Endothelial cell of umbilical vein (primary cell): ENCODE measurements at regions not wholly inside any gene's neighbourhood (a gene's known extent, or its start where the extent isn't known, plus 50 kb on each side); places are given as distances from the start of the nearest gene placed in this dataset.

Experiments used
- BruUV-seq: library from RNA; stranded (reverse); fragments of 400-500 nt; replicated peaks from 2 replicates; lab custom pipeline; 2021; lab: Mats Ljungman, UMichigan
- CTCF ChIA-PET: fragments of 300-600, 350-600 bp; sonication (Branson Sonifier 250); formaldehyde crosslinking; loops from one replicate; lab custom pipeline; 2021; ENCODE audit warnings: antibody characterized with exemption, inconsistent platforms; lab: Charles Lee
- POLR2A ChIA-PET: fragments of 300-600, 350-600 bp; sonication (Branson Sonifier 250); formaldehyde crosslinking; loops from one replicate; lab custom pipeline; 2021; ENCODE audit warnings: antibody characterized with exemption, inconsistent platforms; lab: Charles Lee
- DNase-seq: peaks from one replicate; pipeline ENCODE4 v3.0.0-alpha.2; 2011; ENCODE audit warnings: low read depth, low spot score
- FAIRE-seq: peaks from 2 replicates; lab custom pipeline; 2011; peaks lifted over from hg19 to GRCh38; lab: Jason Lieb, UNC
- H2AFZ ChIP-seq: 2 replicates; pipeline ENCODE4 v1.6.0; 2012; ENCODE audit warnings: low read depth, low read length, control low read depth, inconsistent platforms
- H3K27ac ChIP-seq: 2 replicates; pipeline ENCODE4 v1.5.1; 2011; ENCODE audit warnings: low read depth, mild to moderate bottlenecking, control low read depth, low read length, moderate library complexity; ENCODE audit not compliant: insufficient read depth
- H3K27me3 ChIP-seq, 2 experiments: 2 replicates each; pipeline versions ENCODE4 v1.6.0 to v1.6.1; 2011; ENCODE audit warnings: low read length in 2 of 2, mixed read lengths in 1 of 2; ENCODE audit not compliant: control insufficient read depth in 2 of 2, insufficient read depth in 2 of 2
- H3K36me3 ChIP-seq, 2 experiments: 2 replicates in 1 of 2; 3 replicates in 1 of 2; pipeline ENCODE4 v1.5.1; 2011; ENCODE audit warnings: low read length in 2 of 2, mild to moderate bottlenecking in 1 of 2, moderate library complexity in 1 of 2; ENCODE audit not compliant: control insufficient read depth in 2 of 2, insufficient read depth in 2 of 2; ENCODE audit errors: extremely low read depth in 1 of 2
- H3K4me1 ChIP-seq: 3 replicates; pipeline ENCODE4 v1.5.1; 2011; ENCODE audit warnings: mild to moderate bottlenecking, low read length; ENCODE audit not compliant: control insufficient read depth, insufficient read depth; ENCODE audit errors: extremely low read depth
- H3K4me2 ChIP-seq: 2 replicates; pipeline ENCODE4 v1.6.1; 2011; ENCODE audit warnings: low read length, control low read depth, mixed read lengths; ENCODE audit not compliant: insufficient read depth
- H3K4me3 ChIP-seq, 3 experiments: fragments of 200-600 bp in 1 of 3; sonication (generic), shearing (Covaris generic) in 1 of 3; replicated peaks in 1 of 3; 2 replicates each; pipeline ENCODE4 v1.5.1; 2011 to 2016; ENCODE audit warnings: control low read depth in 3 of 3, low read length in 3 of 3, mild to moderate bottlenecking in 2 of 3, inconsistent platforms in 1 of 3, low read depth in 1 of 3, moderate library complexity in 1 of 3; ENCODE audit not compliant: insufficient read depth in 1 of 3
- H3K79me2 ChIP-seq: 2 replicates; pipeline ENCODE4 v1.6.0; 2012; ENCODE audit warnings: low read length, inconsistent platforms; ENCODE audit not compliant: control insufficient read depth, insufficient read depth
- H3K9ac ChIP-seq: replicated peaks from 2 replicates; pipeline ENCODE3; 2011; ENCODE audit warnings: low read length, control low read depth; ENCODE audit not compliant: insufficient read depth; ENCODE audit errors: extremely low read depth
- H3K9me1 ChIP-seq: replicated peaks from 3 replicates; pipeline ENCODE4 v1.6.0; 2011; ENCODE audit warnings: mild to moderate bottlenecking, low read length; ENCODE audit not compliant: control insufficient read depth, insufficient read depth; ENCODE audit errors: extremely low read depth
- H3K9me3 ChIP-seq: replicated peaks from 2 replicates; pipeline ENCODE4 v1.5.1; 2012; ENCODE audit warnings: low read length, inconsistent platforms; ENCODE audit not compliant: control insufficient read depth, insufficient read depth
- H4K20me1 ChIP-seq: replicated peaks from 2 replicates; pipeline ENCODE3; 2011; ENCODE audit warnings: mild to moderate bottlenecking, low read length; ENCODE audit not compliant: control insufficient read depth, insufficient read depth; ENCODE audit errors: extremely low read depth
- CTCF ChIP-seq, 2 donors: IDR thresholded peaks; 1 replicate in 1 of 2; 2 replicates in 1 of 2; pipeline ENCODE4 v1.5.1; 2011; ENCODE audit warnings: low read length in 2 of 2, mild to moderate bottlenecking in 2 of 2, moderate library complexity in 2 of 2, control low read depth in 1 of 2, inconsistent platforms in 1 of 2, low read depth in 1 of 2; ENCODE audit not compliant: insufficient read depth in 1 of 2; ENCODE audit errors: extremely low read depth in 1 of 2
- EZH2 ChIP-seq: IDR thresholded peaks from 2 replicates; pipeline ENCODE4 v1.6.1; 2012; ENCODE audit warnings: borderline replicate concordance, low read depth, mild to moderate bottlenecking, moderate library complexity, low read length, inconsistent platforms; ENCODE audit not compliant: severe bottlenecking
- FOS ChIP-seq: IDR thresholded peaks from 2 replicates; pipeline ENCODE4 v1.6.1; 2011; ENCODE audit warnings: mild to moderate bottlenecking, low read length, moderate library complexity, borderline replicate concordance; ENCODE audit not compliant: insufficient read depth
- GATA2 ChIP-seq: IDR thresholded peaks from 2 replicates; pipeline ENCODE4 v1.7.0; 2011; ENCODE audit warnings: low read depth, mild to moderate bottlenecking, moderate library complexity, mixed read lengths, low read length; ENCODE audit not compliant: insufficient read length, insufficient read depth
- JUN ChIP-seq: IDR thresholded peaks from 2 replicates; pipeline ENCODE4 v1.6.1; 2011; ENCODE audit warnings: borderline replicate concordance, low read depth; ENCODE audit not compliant: insufficient read length, insufficient read depth
- MAX ChIP-seq: IDR thresholded peaks from 2 replicates; pipeline ENCODE4 v1.6.1; 2011; ENCODE audit not compliant: insufficient read depth, insufficient read length
- MYC ChIP-seq: IDR thresholded peaks from one replicate; pipeline ENCODE4 v1.6.1; 2011; ENCODE audit warnings: mild to moderate bottlenecking, low read depth, low read length
- POLR2A ChIP-seq: IDR thresholded peaks from 2 replicates; pipeline ENCODE4 v1.6.1; 2012; ENCODE audit warnings: low read depth, mild to moderate bottlenecking, control low read depth, low read length
- POLR2AphosphoS5 ChIP-seq: IDR thresholded peaks from 2 replicates; pipeline ENCODE4 v1.6.1; 2012; ENCODE audit warnings: low read depth, mild to moderate bottlenecking, control low read depth, low read length, moderate library complexity; ENCODE audit not compliant: insufficient read depth
- dilution Hi-C: fragments of 300-500 bp; cut with MboI; formaldehyde crosslinking; loops from one replicate; pipeline ENCODE4 v1.15.0; 2019; ENCODE audit warnings: low sequenced_read_pairs; ENCODE audit not compliant: extremely low pct_ligation_motif_present
- intact Hi-C: fragments of 100-400 bp; cut with micrococcal nuclease; formaldehyde crosslinking; loops from one replicate; pipeline ENCODE4 v1.10.0; 2022

GRCh38 chr16:65576139-65576538 lies 454.3 kb upstream of the CDH11 start:
- no TSS peak for BruUV-seq
- no peak for DNase-seq
- Histone ChIP-seq H3K9me1 (no peaks in the 10 kb centered on the region), H3K9me3 (no peaks in the 10 kb centered on the region), H2AFZ (no peak overlapping the region), H3K36me3 (no peaks in the 10 kb centered on the region), H3K9ac (no peak overlapping the region), H3K27me3 (no peaks in the 10 kb centered on the region), H3K27ac (no peak overlapping the region), H3K4me2 (no peak overlapping the region), H3K79me2 (no peaks in the 10 kb centered on the region), H3K4me1 (peaks cover 5% of the 10 kb centered on the region), H4K20me1 (no peaks in the 10 kb centered on the region), H3K4me3 (no peak overlapping the region)
- TF ChIP-seq POLR2A = no peak
- TF ChIP-seq MAX = no peak
- TF ChIP-seq JUN = no peak
- TF ChIP-seq MYC = no peak
- no peak for TF ChIP-seq EZH2
- TF ChIP-seq GATA2 = no peak
- TF ChIP-seq FOS = no peak
- no peak for TF ChIP-seq CTCF (IDR thresholded peaks at IDR 0.05; ENCODE audit: extremely low read depth in 1 of 2, insufficient read depth in 1 of 2, low read depth in 1 of 2, low read length in 2 of 2)
- TF ChIP-seq POLR2AphosphoS5 = no peak
- FAIRE-seq = no peak
- ChIA-PET POLR2A (no interaction called here), CTCF (interaction anchor here (1.0 kb wide), 1 partner anchor 91 kb away, joined by 3 read pairs; no protein-coding TSS in a partner anchor)
- dilution Hi-C loops = no loop called here
- intact Hi-C loops = no loop called here
